22Rv1 (cell line): ENCODE measurements at regions not wholly inside any gene's neighbourhood (a gene's known extent, or its start where the extent isn't known, plus 50 kb on each side); places are given as distances from the start of the nearest gene placed in this dataset.

Experiments used
- H3K27ac ChIP-seq: fragments of 450-650 bp; 2 replicates; pipeline ENCODE4 v1.5.1; 2017
- CTCF ChIP-seq: fragments of 450-650 bp; IDR thresholded peaks from 2 replicates; pipeline ENCODE4 v1.5.1; 2017; ENCODE audit warnings: mild to moderate bottlenecking
- ZFX ChIP-seq: fragments of 450-650 bp; IDR thresholded peaks from 2 replicates; pipeline ENCODE4 v1.6.1; 2017; ENCODE audit warnings: antibody characterized with exemption, borderline replicate concordance

GRCh38 chr14:65296402-65296801 lies 116.1 kb upstream of the FUT8 start:
- no peak overlapping the region for H3K27ac ChIP-seq
- TF ChIP-seq CTCF (no peak), ZFX (no peak)

DNA sequence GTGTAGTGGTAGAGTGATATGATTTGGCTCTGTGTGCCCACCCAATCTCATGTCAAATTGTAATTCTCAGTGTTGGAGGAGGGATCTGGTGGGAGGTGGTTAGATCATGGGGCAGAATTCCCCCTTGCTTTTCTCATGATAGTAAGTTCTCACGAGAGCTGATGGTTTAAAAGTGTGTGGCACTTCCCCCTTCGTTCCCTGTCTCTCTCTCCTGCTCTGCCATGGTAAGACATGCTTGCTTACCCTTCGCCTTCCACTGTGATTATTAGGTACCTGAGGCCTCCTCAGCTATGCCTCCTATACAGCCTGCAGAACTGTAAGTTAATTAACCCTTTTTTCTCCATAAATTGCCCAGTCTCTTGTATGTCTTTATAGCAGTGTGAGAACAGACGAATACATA lies 115.7 kb upstream of the FUT8 start:
- H3K27ac ChIP-seq, result no peak overlapping the region
- TF ChIP-seq ZFX (no peak), CTCF (no peak)

GRCh38 chr14:65297744-65298143 lies 114.8 kb upstream of the FUT8 start:
- TF ChIP-seq ZFX (no peak), CTCF (no peak)
- H3K27ac ChIP-seq, result no peak overlapping the region

- H3K27ac ChIP-seq, result no peak overlapping the region
- no peak for TF ChIP-seq CTCF
- no peak for TF ChIP-seq ZFX
Measured at GRCh38 chr14:65299826-65300225, 112.7 kb upstream of the FUT8 start.

- TF ChIP-seq CTCF (no peak), ZFX (no peak)
- no peak overlapping the region for H3K27ac ChIP-seq
Measured at GRCh38 chr14:65301862-65302539, 110.5 kb upstream of the FUT8 start.

- H3K27ac ChIP-seq, result no peak overlapping the region
- TF ChIP-seq CTCF (no peak), ZFX (no peak)
Measured at GRCh38 chr14:65302571-65303189, 109.8 kb upstream of the FUT8 start.

GRCh38 chr14:65303190-65303898 lies 109.2 kb upstream of the FUT8 start:
- no peak overlapping the region for H3K27ac ChIP-seq
- TF ChIP-seq ZFX (no peak), CTCF (no peak)
